ENCODE measurements at regions not wholly inside any gene's neighbourhood (a gene's known extent, or its start where the extent isn't known, plus 50 kb on each side); places are given as distances from the start of the nearest gene placed in this dataset.
"Not testable (repeated sequence)": the region's sequence is repeated elsewhere in the genome, so short reads cannot be mapped to it uniquely, and the experiment has no call there.

GRCh38 chr15:67945131-67945530 lies 105.3 kb upstream of the RNU6-1 start:
- DNase-seq (ENCODE audit: low spot score): no peak
- TF ChIP-seq CTCF (IDR thresholded peaks at IDR 0.05): no peak
- peak overlapping the region; percentile 84 to 91 for H3K27ac ChIP-seq
- H3K4me3 ChIP-seq: no peak overlapping the region

GRCh38 chr15:67945951-67946700 lies 106.3 kb upstream of the RNU6-1 start:
- peak overlapping the region; percentile 84 to 91 for H3K27ac ChIP-seq
- H3K4me3 ChIP-seq: no peak overlapping the region
- no peak for TF ChIP-seq CTCF (IDR thresholded peaks at IDR 0.05)
- DNase-seq (ENCODE audit: low spot score): no peak

- Histone ChIP-seq H3K4me3 (no peak overlapping the region), H3K27ac (peak overlapping the region; percentile 84 to 91)
- no peak for TF ChIP-seq CTCF (IDR thresholded peaks at IDR 0.05)
- no peak for DNase-seq (ENCODE audit: low spot score)
Measured at GRCh38 chr15:67946701-67947100, 106.9 kb upstream of the RNU6-1 start.

- no peak for TF ChIP-seq CTCF (IDR thresholded peaks at IDR 0.05)
- no peak for DNase-seq (ENCODE audit: low spot score)
- Histone ChIP-seq H3K27ac (no peak overlapping the region), H3K4me3 (no peak overlapping the region)
Measured at GRCh38 chr15:67947254-67948039, 106.7 kb upstream of the PIAS1 start.

- TF ChIP-seq CTCF (IDR thresholded peaks at IDR 0.05): no peak
- Histone ChIP-seq H3K27ac (no peak overlapping the region), H3K4me3 (no peak overlapping the region)
- no peak for DNase-seq (ENCODE audit: low spot score)
Measured at GRCh38 chr15:67948215-67948614, 105.9 kb upstream of the PIAS1 start.

- not testable (repeated sequence) for DNase-seq (ENCODE audit: low spot score); H3K4me3 ChIP-seq; H3K27ac ChIP-seq
Measured at GRCh38 chr15:67951187-67951586, 102.9 kb upstream of the PIAS1 start.

- H3K27ac ChIP-seq: no peak overlapping the region
- H3K4me3 ChIP-seq: no peak overlapping the region
- TF ChIP-seq CTCF (IDR thresholded peaks at IDR 0.05): no peak
- DNase-seq (ENCODE audit: low spot score): no peak
Measured at GRCh38 chr15:67953299-67953698, 100.8 kb upstream of the PIAS1 start.
